Epithelial cell of esophagus (primary cell): ENCODE measurements at regions not wholly inside any gene's neighbourhood (a gene's known extent, or its start where the extent isn't known, plus 50 kb on each side); places are given as distances from the start of the nearest gene placed in this dataset.

Experiments
- DNase-seq: peaks from one replicate; pipeline ENCODE4 v3.0.0; 2010; ENCODE audit warnings: low read depth
- H3K4me3 ChIP-seq: 2 replicates; pipeline ENCODE4 v1.5.1; 2011; ENCODE audit warnings: mild to moderate bottlenecking, low read length, control low read depth
- CTCF ChIP-seq: IDR thresholded peaks from 2 replicates; pipeline ENCODE4 v1.5.1; 2011; ENCODE audit warnings: low read depth, mild to moderate bottlenecking, low read length, control low read depth, inconsistent platforms; ENCODE audit not compliant: insufficient read depth; ENCODE audit errors: missing control alignments

DNA sequence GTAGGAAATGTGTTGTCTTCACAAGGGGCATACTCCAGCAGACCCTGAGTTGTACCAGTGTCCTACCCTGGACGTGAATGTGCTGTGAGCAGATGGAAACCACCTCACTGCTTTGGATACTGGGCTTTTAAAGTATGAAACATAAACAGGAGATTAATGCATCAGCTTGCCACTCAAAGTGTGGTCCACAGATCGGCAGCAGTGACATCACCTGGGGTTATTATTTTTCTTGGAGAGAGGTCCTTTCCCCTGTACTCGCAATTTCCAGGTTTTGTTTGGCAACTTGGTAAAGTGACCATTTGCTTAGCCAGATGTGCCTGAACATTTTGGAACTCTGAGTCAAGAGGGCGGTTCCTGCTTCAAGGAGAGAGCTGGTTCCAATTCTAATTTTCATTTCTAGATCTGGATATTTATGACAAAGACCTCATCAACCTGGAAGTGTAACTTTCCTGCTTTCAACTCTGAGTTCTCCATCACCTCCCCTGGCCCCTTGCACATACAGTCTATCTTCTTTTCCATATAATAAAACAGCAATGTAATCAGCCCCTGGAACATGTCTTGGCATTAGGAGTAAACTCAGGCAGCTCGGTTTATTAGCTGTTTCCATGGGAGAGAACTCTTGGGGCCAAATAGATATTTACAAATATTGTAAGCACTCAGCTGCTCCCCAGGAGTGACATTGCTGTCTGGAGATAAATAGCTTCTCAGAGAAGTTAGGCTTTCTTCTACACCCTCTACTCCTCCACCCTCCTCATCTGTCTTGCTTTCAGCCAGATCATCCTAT, 237.0 kb upstream of the TBX3 start:
- no peak overlapping the region for H3K4me3 ChIP-seq
- no peak for TF ChIP-seq CTCF
- DNase-seq: no peak

DNA sequence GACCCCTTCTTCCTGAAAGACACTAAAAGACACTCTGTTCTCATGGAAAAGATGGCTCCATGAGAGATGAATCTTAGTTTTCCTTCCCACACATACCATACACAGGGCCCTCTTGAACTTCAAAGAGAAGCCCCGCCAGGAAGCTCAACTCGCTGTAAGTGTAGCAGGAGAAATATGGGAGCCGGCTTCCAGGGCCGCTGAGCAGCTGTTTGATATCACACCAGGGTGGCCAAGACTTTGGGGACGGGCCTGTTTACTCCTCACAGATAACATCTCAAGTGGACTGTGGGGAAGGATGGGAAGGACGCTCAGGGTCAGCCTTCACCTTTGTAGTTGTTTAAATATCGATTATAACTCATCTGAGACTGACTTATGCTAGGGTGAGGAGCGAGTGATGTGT, 235.5 kb upstream of the TBX3 start:
- DNase-seq: no peak
- no peak overlapping the region for H3K4me3 ChIP-seq
- TF ChIP-seq CTCF: no peak

DNA sequence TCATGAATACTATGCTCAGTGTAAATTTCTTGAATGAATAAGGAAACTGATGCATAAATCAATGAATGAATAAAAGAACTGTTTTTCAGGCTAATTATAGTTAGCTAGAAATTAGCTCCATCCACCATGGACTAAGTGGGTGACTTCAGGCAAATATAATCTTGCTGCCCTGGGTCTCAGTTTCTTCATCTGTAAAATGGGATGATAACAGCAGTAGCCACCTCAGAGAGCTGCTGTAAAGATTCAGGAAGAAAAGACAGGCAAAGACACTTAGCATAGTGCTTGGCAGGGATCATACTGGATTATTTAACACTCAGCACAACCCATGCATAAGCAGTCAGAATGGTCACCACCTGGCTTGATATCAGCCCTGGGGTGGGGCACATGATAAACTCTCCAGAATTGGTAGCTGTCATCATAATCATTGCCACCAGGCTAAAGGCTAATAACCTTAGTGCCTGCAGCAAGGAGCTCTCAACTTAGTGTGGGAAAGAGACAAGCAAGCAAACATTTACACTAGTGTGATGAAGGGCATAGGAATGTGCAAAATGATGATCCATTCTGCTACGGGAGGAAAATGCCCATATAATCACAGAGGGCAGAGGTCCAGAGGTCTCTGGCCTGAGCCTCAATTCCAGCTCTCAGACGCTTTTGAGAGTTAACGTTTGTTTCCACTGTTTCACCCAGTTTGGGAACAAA, 234.7 kb upstream of the TBX3 start:
- no peak overlapping the region for H3K4me3 ChIP-seq
- peak; percentile 4 for DNase-seq
- TF ChIP-seq CTCF: no peak

- H3K4me3 ChIP-seq: no peak overlapping the region
- DNase-seq: no peak
- no peak for TF ChIP-seq CTCF
Measured at GRCh38 chr12:114917953-114918352, 234.0 kb upstream of the TBX3 start.

DNA sequence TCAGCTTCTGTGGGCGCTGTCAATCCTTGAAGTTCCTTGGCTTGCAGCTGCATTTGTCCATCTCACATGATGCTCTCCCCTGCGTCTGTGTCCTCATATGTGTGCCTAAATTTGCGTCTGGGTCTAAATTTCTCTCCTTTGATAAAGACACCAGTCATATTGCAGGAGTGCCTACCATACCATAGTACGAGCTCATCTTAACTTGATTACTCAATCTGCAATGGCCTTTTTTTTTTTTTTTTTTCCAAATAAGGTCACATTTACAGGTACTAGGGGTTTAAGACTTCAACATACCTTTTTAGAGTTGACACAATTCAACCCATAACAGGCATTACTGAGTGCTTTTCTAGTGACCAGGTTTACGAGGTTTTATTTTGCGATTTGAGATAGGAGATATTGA, 233.3 kb upstream of the TBX3 start:
- H3K4me3 ChIP-seq: no peak overlapping the region
- DNase-seq: no peak
- TF ChIP-seq CTCF: no peak

GRCh38 chr12:114916541-114916940, 232.6 kb upstream of the TBX3 start:
- DNase-seq: no peak
- H3K4me3 ChIP-seq: no peak overlapping the region
- no peak for TF ChIP-seq CTCF
